ENCODE measurements at regions not wholly inside any gene's neighbourhood (a gene's known extent, or its start where the extent isn't known, plus 50 kb on each side); places are given as distances from the start of the nearest gene placed in this dataset.

DNA sequence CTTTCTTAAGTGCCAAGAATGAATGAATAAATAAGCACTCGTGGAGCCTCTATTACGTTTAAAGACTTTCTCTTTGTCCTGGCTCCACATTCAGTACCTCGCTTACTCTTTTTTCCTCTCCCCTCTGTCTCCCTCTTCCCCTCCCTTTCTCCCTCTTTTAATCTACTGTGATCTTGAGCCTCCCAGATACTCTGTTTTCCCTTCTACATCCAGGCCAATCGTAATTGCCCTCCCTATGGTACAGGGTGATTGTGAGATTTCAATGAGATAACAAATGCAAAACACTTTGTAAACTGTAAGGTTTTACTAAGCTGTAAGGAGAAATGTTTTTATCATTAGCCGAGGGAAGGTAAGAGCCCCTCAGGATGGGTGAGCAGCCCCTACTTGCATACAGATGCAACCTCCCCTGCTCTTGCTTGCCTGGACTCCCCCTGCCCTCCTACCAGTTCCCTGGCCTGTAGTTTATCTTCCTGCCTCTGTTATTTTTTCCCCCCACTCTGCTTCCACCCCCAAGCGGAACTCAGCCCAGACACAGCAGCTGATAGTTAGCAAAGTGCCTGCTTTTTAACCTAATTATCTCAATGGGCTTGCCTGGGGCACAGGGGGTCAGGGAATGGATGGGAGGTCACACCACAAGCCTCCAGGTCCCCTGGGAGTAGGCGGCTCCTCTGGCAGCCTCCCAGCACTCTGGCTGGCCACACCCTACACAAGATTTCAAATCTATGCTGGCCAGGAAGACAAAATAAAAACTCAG, 76.9 kb upstream of the CADM1 start:
- Mint-ChIP-seq H3K9me3 (no peaks in the 10 kb centered on the region), H3K27me3 (ENCODE audit: low read depth) (no peaks in the 10 kb centered on the region), H3K4me3 (no peak overlapping the region), H3K36me3 (no peaks in the 10 kb centered on the region), H3K4me1 (peaks cover 43% of the 10 kb centered on the region), H3K27ac (peak overlapping the region; percentile 61)
- TF ChIP-seq, protein P1, sequence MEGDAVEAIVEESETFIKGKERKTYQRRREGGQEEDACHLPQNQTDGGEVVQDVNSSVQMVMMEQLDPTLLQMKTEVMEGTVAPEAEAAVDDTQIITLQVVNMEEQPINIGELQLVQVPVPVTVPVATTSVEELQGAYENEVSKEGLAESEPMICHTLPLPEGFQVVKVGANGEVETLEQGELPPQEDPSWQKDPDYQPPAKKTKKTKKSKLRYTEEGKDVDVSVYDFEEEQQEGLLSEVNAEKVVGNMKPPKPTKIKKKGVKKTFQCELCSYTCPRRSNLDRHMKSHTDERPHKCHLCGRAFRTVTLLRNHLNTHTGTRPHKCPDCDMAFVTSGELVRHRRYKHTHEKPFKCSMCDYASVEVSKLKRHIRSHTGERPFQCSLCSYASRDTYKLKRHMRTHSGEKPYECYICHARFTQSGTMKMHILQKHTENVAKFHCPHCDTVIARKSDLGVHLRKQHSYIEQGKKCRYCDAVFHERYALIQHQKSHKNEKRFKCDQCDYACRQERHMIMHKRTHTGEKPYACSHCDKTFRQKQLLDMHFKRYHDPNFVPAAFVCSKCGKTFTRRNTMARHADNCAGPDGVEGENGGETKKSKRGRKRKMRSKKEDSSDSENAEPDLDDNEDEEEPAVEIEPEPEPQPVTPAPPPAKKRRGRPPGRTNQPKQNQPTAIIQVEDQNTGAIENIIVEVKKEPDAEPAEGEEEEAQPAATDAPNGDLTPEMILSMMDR (IDR thresholded peaks at IDR 0.05; ENCODE audit: unreplicated experiment), result no peak
- no peak for DNase-seq (ENCODE audit: low spot score in 2 of 2, unreplicated experiment in 2 of 2)

DNA sequence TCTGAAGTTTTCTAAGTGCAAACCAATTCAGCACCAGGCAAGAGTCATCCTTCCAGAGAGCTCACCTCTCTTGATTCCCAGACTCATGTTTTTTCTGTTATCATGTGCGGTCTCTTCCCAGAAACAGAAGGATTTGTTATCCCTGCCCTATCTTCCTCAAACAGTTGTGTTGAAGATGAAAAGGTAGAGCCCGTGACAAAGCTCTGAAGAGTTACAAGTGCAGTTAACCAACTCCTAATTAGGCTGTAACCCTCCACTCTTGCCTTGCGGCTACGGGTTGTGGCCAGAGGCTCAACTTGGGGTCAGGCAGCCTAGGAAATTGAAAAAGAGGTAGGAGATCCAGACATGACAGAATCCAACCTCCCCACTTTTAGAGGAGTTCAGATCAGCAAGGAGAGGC, 76.2 kb upstream of the CADM1 start:
- H3K27ac Mint-ChIP-seq, result no peak overlapping the region
- no peaks in the 10 kb centered on the region for H3K9me3 Mint-ChIP-seq
- TF ChIP-seq, protein P1 (IDR thresholded peaks at IDR 0.05; ENCODE audit: unreplicated experiment), result no peak
- DNase-seq (ENCODE audit: low spot score in 2 of 2, unreplicated experiment in 2 of 2), result no peak
- H3K36me3 Mint-ChIP-seq, result no peaks in the 10 kb centered on the region
- no peaks in the 10 kb centered on the region for H3K27me3 Mint-ChIP-seq (ENCODE audit: low read depth)
- peaks cover 43% of the 10 kb centered on the region for H3K4me1 Mint-ChIP-seq
- no peak overlapping the region for H3K4me3 Mint-ChIP-seq

DNA sequence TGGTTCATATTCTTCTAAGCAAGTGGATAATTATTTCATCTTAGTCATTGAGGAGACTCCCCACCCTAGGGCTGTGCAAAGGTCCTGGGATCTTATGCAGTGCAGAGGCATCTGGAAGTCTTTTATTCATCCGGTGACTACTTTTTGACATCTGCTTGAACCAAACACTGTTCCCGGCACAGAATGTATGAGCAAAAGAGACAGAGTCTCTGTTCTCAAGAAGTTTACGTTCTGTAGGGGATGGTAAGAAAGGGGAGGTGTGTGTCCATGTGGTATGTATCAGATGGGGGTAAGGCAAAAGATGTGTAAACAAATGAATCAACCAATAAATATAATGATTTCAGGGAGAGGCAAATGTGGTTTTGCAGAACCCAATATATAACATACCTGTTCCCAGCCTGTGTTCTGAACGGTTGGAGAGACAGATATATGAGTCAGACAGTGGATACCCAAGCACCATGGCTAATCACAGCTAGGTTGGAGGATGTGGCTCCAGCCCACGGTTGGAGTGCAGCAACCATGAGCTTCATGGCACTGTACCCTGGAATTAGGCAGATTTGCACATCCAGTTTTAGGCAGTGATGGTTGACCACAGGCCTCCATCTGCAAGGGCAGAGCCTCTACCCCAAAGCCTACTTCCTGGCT, 75.1 kb upstream of the CADM1 start:
- Mint-ChIP-seq H3K27ac (no peak overlapping the region), H3K4me1 (peaks cover 43% of the 10 kb centered on the region), H3K36me3 (no peaks in the 10 kb centered on the region), H3K27me3 (ENCODE audit: low read depth) (peaks cover 6% of the 10 kb centered on the region), H3K4me3 (no peak overlapping the region), H3K9me3 (no peaks in the 10 kb centered on the region)
- DNase-seq (ENCODE audit: low spot score in 2 of 2, unreplicated experiment in 2 of 2), result no peak
- TF ChIP-seq, protein P1 (IDR thresholded peaks at IDR 0.05; ENCODE audit: unreplicated experiment), result no peak

DNA sequence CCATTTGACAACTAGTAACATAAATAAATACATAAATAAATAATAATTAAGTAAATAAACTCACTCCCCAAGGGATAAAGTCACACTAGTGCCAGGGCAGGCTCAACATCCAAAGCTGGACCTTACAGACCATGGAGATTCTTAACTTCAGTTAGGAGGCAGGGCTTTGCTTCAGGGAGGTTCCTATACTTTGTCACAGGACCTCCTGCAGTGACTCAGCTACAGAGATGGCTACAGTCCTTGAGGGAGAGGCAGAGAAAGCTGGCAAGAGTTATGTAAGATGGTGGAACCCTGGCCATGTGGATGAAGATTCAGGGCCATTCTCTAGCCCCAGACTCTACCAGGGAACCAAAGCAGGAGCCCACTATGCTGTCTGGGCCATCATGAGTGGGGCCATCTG, 74.1 kb upstream of the CADM1 start:
- Mint-ChIP-seq H3K27ac (no peak overlapping the region), H3K4me1 (peaks cover 43% of the 10 kb centered on the region), H3K9me3 (no peaks in the 10 kb centered on the region), H3K36me3 (no peaks in the 10 kb centered on the region), H3K27me3 (ENCODE audit: low read depth) (peaks cover 6% of the 10 kb centered on the region), H3K4me3 (no peak overlapping the region)
- no peak for DNase-seq (ENCODE audit: low spot score in 2 of 2, unreplicated experiment in 2 of 2)
- TF ChIP-seq, protein P1 (IDR thresholded peaks at IDR 0.05; ENCODE audit: unreplicated experiment), result no peak

DNA sequence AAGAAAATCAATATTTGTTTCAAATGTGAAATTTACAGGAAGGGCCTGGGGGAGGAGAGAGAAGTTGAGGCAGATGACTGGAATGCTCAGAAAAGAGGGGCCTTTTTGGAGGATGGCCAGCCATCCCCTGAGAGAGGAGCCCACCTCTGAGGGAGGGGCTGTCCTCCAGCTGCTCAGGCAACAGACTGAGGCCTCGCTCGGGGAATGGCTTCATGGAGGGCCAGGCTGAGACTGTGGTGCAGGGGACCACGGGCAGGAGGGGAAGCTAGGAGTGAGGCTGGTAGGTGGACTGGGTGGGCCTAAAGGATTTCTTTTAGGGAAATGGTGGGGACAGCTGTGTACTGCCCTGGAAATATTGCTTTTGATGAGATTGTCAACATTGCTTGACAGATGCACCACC, 73.5 kb upstream of the CADM1 start:
- no peaks in the 10 kb centered on the region for H3K36me3 Mint-ChIP-seq
- no peaks in the 10 kb centered on the region for H3K9me3 Mint-ChIP-seq
- peaks cover 6% of the 10 kb centered on the region for H3K27me3 Mint-ChIP-seq (ENCODE audit: low read depth)
- DNase-seq (ENCODE audit: low spot score in 2 of 2, unreplicated experiment in 2 of 2), result no peak
- no peak overlapping the region for H3K4me3 Mint-ChIP-seq
- H3K4me1 Mint-ChIP-seq, result peaks cover 43% of the 10 kb centered on the region
- H3K27ac Mint-ChIP-seq, result peak overlapping the region; percentile 40
- TF ChIP-seq, protein P1 (IDR thresholded peaks at IDR 0.05; ENCODE audit: unreplicated experiment), result no peak

Measured in mesothelial cell of epicardium (in vitro differentiated cells).